GM23338 (cell line): ENCODE measurements at regions not wholly inside any gene's neighbourhood (a gene's known extent, or its start where the extent isn't known, plus 50 kb on each side); places are given as distances from the start of the nearest gene placed in this dataset.

Experiments used
- ATAC-seq: fragments of 200-7000 bp; cut with Tn5 transposase; 3 replicates; pipeline ENCODE4 v1.9.1; 2020
- DNase-seq: peaks from one replicate; pipeline ENCODE4 v3.0.0-alpha.2; 2015; ENCODE audit warnings: low spot score
- H2AFZ ChIP-seq: fragments of 200-600 bp; sonication (generic); 2 replicates; pipeline ENCODE4 v1.8.0; 2016; ENCODE audit warnings: antibody characterized with exemption, mild to moderate bottlenecking, moderate library complexity
- H3F3A ChIP-seq: fragments of 200-600 bp; sonication (generic); replicated peaks from 2 replicates; pipeline ENCODE4 v1.8.0; 2017; ENCODE audit warnings: antibody characterized with exemption, mixed run types, low read depth
- H3K27ac ChIP-seq: fragments of 200-600 bp; sonication (generic); 2 replicates; pipeline ENCODE4 v1.6.1; 2016; ENCODE audit warnings: low read depth
- H3K27me3 ChIP-seq: fragments of 200-600 bp; sonication (generic); 2 replicates; pipeline ENCODE4 v1.8.0; 2016; ENCODE audit warnings: mild to moderate bottlenecking, mixed run types, moderate library complexity; ENCODE audit not compliant: insufficient read depth
- H3K36me3 ChIP-seq: fragments of 200-600 bp; sonication (generic); 2 replicates; pipeline ENCODE4 v1.8.0; 2016; ENCODE audit warnings: mild to moderate bottlenecking; ENCODE audit not compliant: insufficient read depth
- H3K4me1 ChIP-seq: fragments of 200-600 bp; sonication (generic); 2 replicates; pipeline ENCODE4 v1.8.0; 2016; ENCODE audit warnings: mild to moderate bottlenecking, moderate library complexity; ENCODE audit not compliant: insufficient read depth
- H3K4me2 ChIP-seq: fragments of 200-600 bp; sonication (generic); 2 replicates; pipeline ENCODE4 v1.7.1; 2017; ENCODE audit warnings: mixed run types
- H3K4me3 ChIP-seq: fragments of 200-600 bp; sonication (generic); 2 replicates; pipeline ENCODE4 v1.6.1; 2016; ENCODE audit warnings: mixed run types
- H3K79me2 ChIP-seq: fragments of 200-600 bp; sonication (generic); replicated peaks from 2 replicates; pipeline ENCODE4 v1.8.0; 2017; ENCODE audit warnings: mild to moderate bottlenecking; ENCODE audit not compliant: insufficient read depth
- H3K9me2 ChIP-seq: fragments of 200-600 bp; sonication (generic); 2 replicates; pipeline ENCODE4 v1.8.0; 2017; ENCODE audit not compliant: insufficient read depth
- H4K20me1 ChIP-seq: fragments of 200-600 bp; sonication (generic); replicated peaks from 2 replicates; pipeline ENCODE4 v1.8.0; 2017; ENCODE audit warnings: mild to moderate bottlenecking; ENCODE audit not compliant: insufficient read depth
- H3K27ac Mint-ChIP-seq: 2 replicates; pipeline ENCODE4 v1.8.0; 2020; ENCODE audit warnings: inconsistent platforms, mild to moderate bottlenecking, moderate library complexity, mixed read lengths
- H3K27me3 Mint-ChIP-seq: 3 replicates; pipeline ENCODE4 v1.8.0; 2022; ENCODE audit warnings: low read depth, mild to moderate bottlenecking, moderate library complexity, mixed read lengths, inconsistent platforms; ENCODE audit not compliant: insufficient read depth, poor library complexity
- H3K36me3 Mint-ChIP-seq: 3 replicates; pipeline ENCODE4 v1.8.0; 2021; ENCODE audit warnings: low read depth, mild to moderate bottlenecking, inconsistent platforms, moderate library complexity, mixed read lengths
- H3K4me1 Mint-ChIP-seq: 3 replicates; pipeline ENCODE4 v1.8.0; 2020; ENCODE audit warnings: mild to moderate bottlenecking, inconsistent platforms, mixed read lengths
- H3K4me3 Mint-ChIP-seq: 3 replicates; pipeline ENCODE4 v1.8.0; 2021; ENCODE audit warnings: moderate library complexity, mild to moderate bottlenecking, inconsistent platforms, mixed read lengths
- H3K9me3 Mint-ChIP-seq: 3 replicates; pipeline ENCODE4 v1.8.0; 2020; ENCODE audit warnings: moderate library complexity, mild to moderate bottlenecking, inconsistent platforms, mixed read lengths
- CREB1 ChIP-seq: fragments of 250-450 bp; sonication (Bioruptor Pico); IDR thresholded peaks from 2 replicates; pipeline ENCODE4 v1.5.0; 2020; ENCODE audit warnings: low read depth, mild to moderate bottlenecking, moderate library complexity
- CTCF ChIP-seq, 2 experiments: fragments of 200-600 bp in 1 of 2; sonication (generic) in 1 of 2; conservative IDR thresholded peaks; 2 replicates each; pipeline versions ENCODE4 v1.5.1 to v1.6.1; 2016 to 2017; ENCODE audit warnings: antibody characterized with exemption in 2 of 2, low read depth in 2 of 2, mild to moderate bottlenecking in 2 of 2, moderate library complexity in 1 of 2
- EZH2 ChIP-seq: fragments of 200-600 bp; sonication (generic); IDR thresholded peaks from one replicate; pipeline ENCODE4 v1.8.0; 2017; ENCODE audit warnings: antibody characterized with exemption, mild to moderate bottlenecking, low read depth; ENCODE audit not compliant: unreplicated experiment
- NANOG ChIP-seq: IDR thresholded peaks from 2 replicates; pipeline ENCODE4 v1.6.1; 2016; ENCODE audit warnings: antibody characterized with exemption, borderline replicate concordance
- REST ChIP-seq: IDR thresholded peaks from one replicate; pipeline ENCODE4 v1.6.1; 2018; ENCODE audit warnings: antibody characterized with exemption; ENCODE audit not compliant: unreplicated experiment
- STAT1 ChIP-seq: IDR thresholded peaks from one replicate; pipeline ENCODE4 v1.6.1; 2016; ENCODE audit warnings: antibody characterized with exemption; ENCODE audit not compliant: unreplicated experiment
- ZNF114 ChIP-seq: fragments of 250-450 bp; sonication (Bioruptor Pico); IDR thresholded peaks from 2 replicates; pipeline ENCODE4 v1.5.0; 2020; ENCODE audit warnings: mild to moderate bottlenecking, moderate library complexity
- ZNF462 ChIP-seq: fragments of 250-450 bp; sonication (Bioruptor Pico); IDR thresholded peaks from 2 replicates; pipeline ENCODE4 v1.5.0; 2020; ENCODE audit warnings: mild to moderate bottlenecking, moderate library complexity

GRCh38 chr5:89478851-89479250 is 595.9 kb upstream of the MEF2C start (continued):
- no peak for TF ChIP-seq EZH2

GRCh38 chr5:89473196-89473595 is 590.2 kb upstream of the MEF2C start:
- H3K36me3 ChIP-seq: no peaks in the 10 kb centered on the region
- no peak overlapping the region for H3K27ac ChIP-seq
- Mint-ChIP-seq H3K4me1 (no peaks in the 10 kb centered on the region; the same call in 2 of the 3 replicates), H3K9me3 (no peaks in the 10 kb centered on the region; the same call in 2 of the 3 replicates), H3K36me3 (no peaks in the 10 kb centered on the region), H3K4me3 (no peak overlapping the region), H3K27ac (no peak overlapping the region), H3K27me3 (peaks cover 7% of the 10 kb centered on the region)
- H3K4me1 ChIP-seq: no peaks in the 10 kb centered on the region
- peaks cover 5% of the 10 kb centered on the region; the same call in 1 of the 2 replicates for H3K9me2 ChIP-seq
- no peaks in the 10 kb centered on the region for H3F3A ChIP-seq
- ATAC-seq (no peak), DNase-seq (no peak)
- H2AFZ ChIP-seq: no peak overlapping the region
- no peaks in the 10 kb centered on the region for H3K27me3 ChIP-seq
- H3K4me3 ChIP-seq: no peak overlapping the region
- H3K4me2 ChIP-seq: no peak overlapping the region
- H4K20me1 ChIP-seq: no peaks in the 10 kb centered on the region
- no peaks in the 10 kb centered on the region for H3K79me2 ChIP-seq
- TF ChIP-seq EZH2: no peak
- TF ChIP-seq REST: no peak
- no peak for TF ChIP-seq CTCF (conservative IDR thresholded peaks at IDR 0.05; ENCODE audit: low read depth in 2 of 2)
- no peak for TF ChIP-seq CREB1 (CRISPR knock-in tag)
- TF ChIP-seq STAT1: no peak
- TF ChIP-seq ZNF114 (CRISPR knock-in tag): no peak
- TF ChIP-seq ZNF462 (CRISPR knock-in tag): no peak
- no peak for TF ChIP-seq NANOG
